ENCODE measurements at regions not wholly inside any gene's neighbourhood (a gene's known extent, or its start where the extent isn't known, plus 50 kb on each side); places are given as distances from the start of the nearest gene placed in this dataset.
A peak's percentile ranks its signal among the peaks of the same experiment; 100 is the strongest.

DNA sequence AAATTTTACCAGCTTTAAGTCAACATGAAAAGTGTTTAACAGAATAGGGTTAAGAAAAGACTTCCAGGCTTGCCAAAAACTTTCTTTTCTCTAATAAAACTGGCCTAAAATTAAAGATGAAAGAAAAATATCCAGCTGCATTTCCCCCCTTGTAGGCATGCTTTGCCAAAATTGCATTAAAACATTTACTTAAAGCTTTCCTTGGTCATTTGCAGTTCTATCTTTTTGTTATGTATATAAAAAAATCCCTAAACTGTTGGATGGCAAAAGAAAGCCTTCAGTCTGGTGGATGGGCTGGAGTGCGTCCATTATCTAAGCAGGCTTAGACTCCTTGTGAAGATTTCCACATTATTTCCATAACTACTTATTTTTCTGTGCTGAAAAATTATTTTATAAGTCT, 105.4 kb upstream of the DSEL start:
- DNase-seq (ENCODE audit: low spot score) (no peak), ATAC-seq (no peak)

- DNase-seq (ENCODE audit: low spot score) (no peak), ATAC-seq (peak; percentile 87)
These were observed 104.7 kb upstream of the DSEL start for GRCh38 chr18:67621049-67621713.

- no peak for ATAC-seq
- no peak for DNase-seq (ENCODE audit: low spot score)
These were observed 101.5 kb upstream of the DSEL start for GRCh38 chr18:67618061-67618460.

GRCh38 chr18:67615876-67616275, 99.4 kb upstream of the DSEL start:
- DNase-seq (ENCODE audit: low spot score), result no peak

DNA sequence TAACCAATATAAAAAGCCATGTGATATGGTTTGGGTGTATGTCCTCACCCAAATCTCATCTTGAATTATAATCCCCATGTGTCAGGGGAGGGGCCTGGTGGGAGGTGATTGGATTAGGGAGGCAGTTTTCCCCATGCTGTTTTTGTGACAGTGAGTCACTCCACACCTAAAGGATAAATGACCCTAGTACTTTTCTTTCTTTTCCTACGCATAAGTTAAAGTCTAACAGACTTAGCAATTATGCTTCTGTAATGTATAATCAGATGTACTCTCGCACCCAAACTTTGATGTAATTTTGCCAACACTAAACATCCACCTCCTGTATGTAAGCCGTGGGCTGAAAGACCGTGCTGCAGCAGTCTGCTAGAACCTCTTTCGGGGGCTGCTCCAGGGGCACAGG, 97.2 kb upstream of the DSEL start:
- no peak for DNase-seq (ENCODE audit: low spot score)
- no peak for ATAC-seq

More at GRCh38 chr18:67615876-67616275, 99.4 kb upstream of the DSEL start:
- no peak for ATAC-seq

DNA sequence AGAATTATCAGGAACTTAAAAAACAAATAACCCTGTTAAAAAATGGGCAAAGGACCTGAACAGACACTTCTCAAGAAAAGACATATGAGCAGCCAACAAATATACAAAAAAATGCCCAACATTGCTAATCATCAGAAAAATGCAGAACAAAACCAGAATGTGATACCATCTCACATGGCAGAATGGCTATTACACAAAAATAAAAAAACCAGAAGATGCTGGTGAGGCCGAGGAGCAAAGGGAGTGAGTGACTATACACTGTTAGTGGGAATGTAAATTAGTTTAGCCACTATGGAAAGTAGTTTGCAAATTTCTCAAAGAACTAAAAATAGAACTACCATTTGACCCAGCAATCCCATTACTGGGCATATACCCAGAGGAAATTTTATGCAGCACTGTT, 95.8 kb upstream of the DSEL start:
- ATAC-seq, result no peak

GRCh38 chr18:67608615-67609273, 92.2 kb upstream of the DSEL start:
- no peak for DNase-seq (ENCODE audit: low spot score)
- ATAC-seq, result no peak

More for the DNA sequence above, 95.8 kb upstream of the DSEL start:
- DNase-seq (ENCODE audit: low spot score), result no peak

DNA sequence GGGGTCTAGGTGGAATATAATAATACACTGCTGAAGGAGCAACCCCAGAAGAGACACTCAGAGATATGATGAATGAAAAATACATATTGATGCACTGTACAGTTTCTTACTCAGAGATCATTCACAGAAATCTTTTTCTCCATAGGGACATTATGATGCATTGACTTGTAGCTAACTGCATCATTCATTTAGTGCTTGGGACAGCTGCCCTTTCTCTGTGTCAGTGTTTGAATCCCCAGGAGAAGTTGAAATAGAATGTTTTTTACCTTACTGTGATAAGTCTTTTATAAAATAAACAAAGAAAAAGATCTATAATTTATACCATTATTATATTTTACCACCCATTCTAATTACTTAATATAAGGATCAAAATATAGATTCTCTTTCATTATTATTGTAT, 91.7 kb upstream of the DSEL start:
- ATAC-seq (no peak), DNase-seq (ENCODE audit: low spot score) (no peak)

DNA sequence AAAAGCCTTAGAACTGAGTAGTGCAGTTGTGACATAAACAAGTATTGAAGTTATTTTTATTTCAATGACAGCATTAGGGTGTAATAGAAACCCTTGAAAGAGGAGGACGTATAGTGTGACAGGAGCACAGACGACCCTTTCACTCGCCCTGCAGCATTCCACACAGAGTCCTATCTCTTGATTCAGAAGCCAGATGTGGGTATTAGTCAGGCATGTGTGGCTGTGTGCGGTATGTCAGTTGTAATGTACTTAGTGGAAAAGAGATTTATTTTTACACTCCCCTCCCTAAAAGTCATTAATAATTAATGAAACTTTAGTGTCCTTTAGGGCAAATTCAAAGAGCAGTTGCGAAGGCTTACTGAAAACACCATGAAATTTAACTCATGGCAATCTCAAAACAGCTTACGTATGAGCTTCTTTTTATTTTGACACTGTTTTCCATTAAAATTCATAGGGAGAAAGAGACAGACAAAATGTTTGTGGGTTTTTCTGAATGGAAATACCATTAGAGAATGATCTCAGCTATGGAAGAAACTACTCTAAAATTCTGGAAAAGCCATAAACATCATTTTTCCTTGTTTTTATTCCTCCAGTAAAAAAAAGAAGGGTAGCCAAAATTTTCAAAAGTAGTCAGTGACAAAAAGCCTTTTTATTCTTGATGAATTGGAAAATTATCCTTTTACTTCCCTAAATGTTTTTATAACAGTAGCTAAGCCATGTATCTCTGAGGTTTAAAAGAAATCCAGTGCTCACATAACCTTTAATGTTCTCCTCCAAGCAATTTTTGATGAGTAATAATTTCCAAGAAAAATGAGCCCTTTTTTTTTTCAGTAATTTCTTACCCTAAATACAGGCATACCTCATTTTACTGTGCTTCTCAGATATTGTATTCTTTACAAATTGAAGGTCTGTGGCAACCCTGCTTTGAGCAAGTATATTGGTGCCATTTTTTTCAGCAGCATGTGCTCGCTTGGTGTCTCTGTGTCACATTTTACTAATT, 84.0 kb upstream of the DSEL start:
- ATAC-seq, result peak; percentile 83
- no peak for DNase-seq (ENCODE audit: low spot score)

GRCh38 chr18:67599277-67599676, 82.8 kb upstream of the DSEL start:
- peak; percentile 65 for ATAC-seq
- DNase-seq (ENCODE audit: low spot score), result peak; percentile 55

DNA sequence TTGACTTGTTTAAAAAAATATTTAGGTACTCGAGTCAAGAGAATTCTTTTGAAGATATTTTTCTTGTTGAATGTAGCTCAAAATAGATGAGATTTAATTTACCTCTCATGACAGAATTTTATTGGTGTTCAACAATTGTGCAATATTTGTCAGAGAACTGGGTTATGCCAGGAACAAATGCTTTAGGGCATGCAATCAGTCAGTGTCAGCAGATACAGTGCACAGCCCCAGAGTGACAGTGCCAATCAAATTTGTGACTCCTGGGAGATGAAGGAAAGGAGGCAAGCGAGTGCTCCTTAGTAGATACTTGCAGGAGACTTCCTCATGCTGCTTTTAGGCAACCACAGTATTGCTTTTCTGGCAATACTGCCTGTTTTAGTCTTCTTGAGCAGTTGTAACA, 81.2 kb upstream of the DSEL start:
- ATAC-seq (peak; percentile 77), DNase-seq (ENCODE audit: low spot score) (peak; percentile 54)

DNA sequence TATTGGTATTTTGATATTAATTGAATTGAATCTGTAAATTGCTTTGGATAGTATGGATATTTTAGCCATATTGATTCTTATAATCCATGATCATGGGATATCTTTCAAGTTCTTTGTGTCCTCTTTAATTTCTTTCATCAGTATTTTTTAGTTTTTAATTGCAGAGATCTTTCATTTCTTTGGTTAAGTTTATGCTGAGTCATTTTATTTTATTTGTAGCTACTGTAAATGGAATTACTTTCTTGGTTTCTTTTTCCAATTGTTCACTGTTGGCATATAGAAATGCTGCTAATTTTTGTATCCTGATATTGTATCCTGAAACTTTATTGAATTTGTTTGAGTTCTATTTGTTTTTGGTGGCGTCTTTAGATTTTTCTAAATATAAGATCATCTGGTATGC, 79.5 kb upstream of the DSEL start:
- ATAC-seq (no peak), DNase-seq (ENCODE audit: low spot score) (no peak)

DNA sequence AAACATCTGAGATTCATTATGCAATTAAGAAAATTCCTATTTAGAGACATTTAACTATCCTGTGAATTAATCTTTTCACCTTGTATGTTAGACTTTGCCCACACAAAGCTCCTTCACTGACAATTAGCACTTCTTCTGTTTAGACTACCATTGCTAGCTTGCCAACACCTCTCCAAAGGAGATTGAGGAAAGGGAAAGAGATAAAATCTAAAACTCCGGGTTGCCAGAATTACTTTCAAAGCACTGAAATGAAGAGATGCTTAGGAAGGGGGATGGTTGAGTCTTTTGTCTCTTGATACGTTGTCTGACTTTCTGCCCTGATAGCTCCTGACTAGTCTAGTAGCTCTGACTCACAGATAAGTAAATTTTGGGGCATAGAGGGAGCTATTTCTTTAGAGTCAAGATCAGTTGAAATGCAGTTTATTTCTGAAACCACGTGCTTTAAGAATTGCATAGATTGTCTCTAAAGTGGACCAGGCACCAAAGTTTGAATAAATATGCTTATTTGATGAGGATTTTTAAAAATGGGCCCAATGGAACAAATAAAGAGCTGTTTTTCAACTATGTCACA, 74.1 kb upstream of the DSEL start:
- ATAC-seq (peak; percentile 94), DNase-seq (ENCODE audit: low spot score) (no peak)

DNA sequence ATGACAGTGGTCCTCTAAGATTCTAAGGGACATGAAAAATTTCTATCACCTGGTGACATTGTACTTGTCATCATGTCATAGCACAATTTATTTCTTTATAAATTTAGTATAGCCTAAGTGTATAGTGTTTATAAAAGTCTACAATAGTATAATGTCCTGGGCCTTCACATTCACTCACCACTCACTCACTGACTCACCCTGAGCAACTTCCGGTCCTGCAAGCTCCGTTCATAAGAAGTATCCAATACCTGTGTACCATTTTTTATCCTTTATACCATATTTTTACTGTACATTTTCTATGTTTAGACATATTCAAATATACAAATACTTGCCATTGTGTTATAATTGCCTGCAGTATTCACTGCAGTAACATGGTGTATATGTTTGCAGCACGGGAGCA, 72.8 kb upstream of the DSEL start:
- ATAC-seq (no peak), DNase-seq (ENCODE audit: low spot score) (no peak)

- DNase-seq (ENCODE audit: low spot score), result no peak
- ATAC-seq, result no peak
These were observed 69.6 kb upstream of the DSEL start for GRCh38 chr18:67586101-67586500.

GRCh38 chr18:67583621-67584020, 67.1 kb upstream of the DSEL start:
- ATAC-seq (no peak), DNase-seq (ENCODE audit: low spot score) (no peak)

- ATAC-seq (no peak), DNase-seq (ENCODE audit: low spot score) (no peak)
These were observed 66.0 kb upstream of the DSEL start for GRCh38 chr18:67582488-67582887.

GRCh38 chr18:67581178-67581577, 64.7 kb upstream of the DSEL start:
- ATAC-seq (no peak), DNase-seq (ENCODE audit: low spot score) (no peak)

- ATAC-seq (no peak), DNase-seq (ENCODE audit: low spot score) (no peak)
These were observed 60.9 kb upstream of the DSEL start for GRCh38 chr18:67577386-67577785.

DNA sequence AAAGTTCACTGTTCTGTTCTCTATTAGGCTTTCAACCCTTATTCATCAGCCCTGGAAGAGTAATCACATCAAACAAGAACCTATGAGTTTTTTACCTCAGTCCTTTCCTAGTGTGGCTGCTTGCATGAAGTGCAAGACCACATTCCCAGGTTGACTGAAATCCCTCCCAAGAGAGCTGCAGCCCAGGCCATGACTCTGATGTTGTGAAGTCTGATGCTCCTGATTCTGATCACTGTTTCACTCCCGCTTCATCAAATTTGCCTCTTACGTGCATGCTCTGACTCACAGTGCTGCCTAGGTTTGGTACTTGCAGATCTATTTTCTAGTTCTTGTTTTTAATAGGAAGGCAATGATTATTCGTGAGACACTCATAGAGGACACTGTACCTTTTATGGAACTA, 58.2 kb upstream of the DSEL start:
- no peak for DNase-seq (ENCODE audit: low spot score)
- no peak for ATAC-seq

- DNase-seq (ENCODE audit: low spot score) (no peak), ATAC-seq (no peak)
These were observed 51.6 kb upstream of the DSEL start for GRCh38 chr18:67568166-67568565.

All from left lobe of liver (tissue), 2 donors.